ENCODE measurements at regions not wholly inside any gene's neighbourhood (a gene's known extent, or its start where the extent isn't known, plus 50 kb on each side); places are given as distances from the start of the nearest gene placed in this dataset.

DNA sequence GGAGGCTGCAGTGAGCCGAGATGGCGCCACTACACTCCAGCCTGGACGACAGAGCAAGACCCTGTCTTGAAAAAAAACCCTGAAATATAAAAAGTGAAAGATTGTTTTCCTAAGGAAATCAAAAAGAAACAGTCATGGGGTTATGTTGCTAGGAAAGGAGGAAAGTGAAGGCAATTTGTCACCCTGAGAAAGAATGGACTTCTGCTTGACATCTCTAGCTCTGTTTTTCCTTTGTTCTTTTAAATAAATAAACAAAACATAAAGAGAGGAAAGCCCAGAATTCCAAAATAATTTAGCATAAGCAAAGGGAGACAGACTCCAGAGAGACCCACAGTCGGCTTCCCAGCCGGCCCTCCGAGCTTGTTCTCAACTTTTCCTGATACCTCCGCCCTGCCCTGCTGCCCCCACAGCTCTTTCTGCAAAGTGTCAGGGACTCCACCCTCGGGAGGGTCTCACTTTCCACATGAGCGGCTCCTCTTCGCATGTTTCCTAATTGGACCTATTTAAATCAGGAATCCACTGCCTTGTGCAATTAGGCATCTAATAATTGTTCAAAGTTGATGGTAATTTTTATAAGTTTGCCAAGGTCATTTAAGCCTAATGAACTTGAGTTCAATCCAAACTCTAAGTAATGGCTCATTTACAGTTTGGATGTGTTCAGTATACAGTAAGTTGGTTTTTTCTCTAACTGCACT lies 49.8 kb upstream of the COPS8 start:
- TF ChIP-seq, protein P1, sequence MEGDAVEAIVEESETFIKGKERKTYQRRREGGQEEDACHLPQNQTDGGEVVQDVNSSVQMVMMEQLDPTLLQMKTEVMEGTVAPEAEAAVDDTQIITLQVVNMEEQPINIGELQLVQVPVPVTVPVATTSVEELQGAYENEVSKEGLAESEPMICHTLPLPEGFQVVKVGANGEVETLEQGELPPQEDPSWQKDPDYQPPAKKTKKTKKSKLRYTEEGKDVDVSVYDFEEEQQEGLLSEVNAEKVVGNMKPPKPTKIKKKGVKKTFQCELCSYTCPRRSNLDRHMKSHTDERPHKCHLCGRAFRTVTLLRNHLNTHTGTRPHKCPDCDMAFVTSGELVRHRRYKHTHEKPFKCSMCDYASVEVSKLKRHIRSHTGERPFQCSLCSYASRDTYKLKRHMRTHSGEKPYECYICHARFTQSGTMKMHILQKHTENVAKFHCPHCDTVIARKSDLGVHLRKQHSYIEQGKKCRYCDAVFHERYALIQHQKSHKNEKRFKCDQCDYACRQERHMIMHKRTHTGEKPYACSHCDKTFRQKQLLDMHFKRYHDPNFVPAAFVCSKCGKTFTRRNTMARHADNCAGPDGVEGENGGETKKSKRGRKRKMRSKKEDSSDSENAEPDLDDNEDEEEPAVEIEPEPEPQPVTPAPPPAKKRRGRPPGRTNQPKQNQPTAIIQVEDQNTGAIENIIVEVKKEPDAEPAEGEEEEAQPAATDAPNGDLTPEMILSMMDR (IDR thresholded peaks at IDR 0.05; ENCODE audit: low read length, missing control alignments) = no peak
- DNase-seq (ENCODE audit: low read depth) = no peak
- no peak overlapping the region for H3K4me3 ChIP-seq (replicated peaks; ENCODE audit: low read depth, low read length)

Measured in fibroblast of pulmonary artery (primary cell).